Stimulated activated CD4-positive, alpha-beta T cell treated with anti-CD3 and anti-CD28 coated beads, TNF-alpha, amount 100 ng/mL, for 1 hour (primary cell): ENCODE measurements at regions not wholly inside any gene's neighbourhood (a gene's known extent, or its start where the extent isn't known, plus 50 kb on each side); places are given as distances from the start of the nearest gene placed in this dataset.
"Not testable (repeated sequence)": the region's sequence is repeated elsewhere in the genome, so short reads cannot be mapped to it uniquely, and the experiment has no call there.

Experiments used
- DNase-seq, 3 donors: peaks; one replicate each; pipeline ENCODE4 v3.0.0-alpha.2; 2020; ENCODE audit warnings: low read depth in 3 of 3, low spot score in 1 of 3

GRCh38 chr3:74978684-74979083 is 364.2 kb upstream of the CNTN3 start:
- DNase-seq = no peak

- DNase-seq = not testable (repeated sequence)
Measured at GRCh38 chr3:74985028-74985904, 370.8 kb upstream of the CNTN3 start.

- DNase-seq = no peak
Measured at GRCh38 chr3:74988095-74988494, 373.6 kb upstream of the CNTN3 start.

GRCh38 chr3:74992898-74993297 is 378.4 kb upstream of the CNTN3 start:
- no peak for DNase-seq

- DNase-seq = no peak
Measured at GRCh38 chr3:75001330-75001729, 386.9 kb upstream of the CNTN3 start.

- no peak for DNase-seq
Measured at GRCh38 chr3:75012791-75013331, 398.4 kb upstream of the CNTN3 start.

- DNase-seq = no peak
Measured at GRCh38 chr3:75014008-75014407, 399.5 kb upstream of the CNTN3 start.

- no peak for DNase-seq
Measured at GRCh38 chr3:75015280-75015679, 400.8 kb upstream of the CNTN3 start.

- DNase-seq = no peak
Measured at GRCh38 chr3:75035146-75035545, 420.7 kb upstream of the CNTN3 start.

- DNase-seq = no peak
Measured at GRCh38 chr3:75042941-75043340, 428.5 kb upstream of the CNTN3 start.

- no peak for DNase-seq
Measured at GRCh38 chr3:75048650-75049049, 434.2 kb upstream of the CNTN3 start.

GRCh38 chr3:75049533-75049932 is 435.1 kb upstream of the CNTN3 start:
- DNase-seq = no peak

- DNase-seq = no peak
Measured at GRCh38 chr3:75059120-75059519, 444.7 kb upstream of the CNTN3 start.

GRCh38 chr3:75061806-75062205 is 447.3 kb upstream of the CNTN3 start:
- no peak for DNase-seq

- no peak for DNase-seq
Measured at GRCh38 chr3:75075158-75075557, 460.7 kb upstream of the CNTN3 start.

GRCh38 chr3:75076481-75076880 is 462.0 kb upstream of the CNTN3 start:
- DNase-seq = no peak

- DNase-seq = no peak
Measured at GRCh38 chr3:75078290-75078689, 463.8 kb upstream of the CNTN3 start.

- no peak for DNase-seq
Measured at GRCh38 chr3:75082845-75083244, 468.4 kb upstream of the CNTN3 start.

GRCh38 chr3:75089841-75090240 is 475.4 kb upstream of the CNTN3 start:
- no peak for DNase-seq

- no peak for DNase-seq
Measured at GRCh38 chr3:75101329-75102147, 487.1 kb upstream of the CNTN3 start.

- no peak for DNase-seq
Measured at GRCh38 chr3:75110741-75111140, 496.3 kb upstream of the CNTN3 start.

- no peak for DNase-seq
Measured at GRCh38 chr3:75115695-75116094, 501.2 kb upstream of the CNTN3 start.
